GM18870 (cell line): ENCODE measurements at regions not wholly inside any gene's neighbourhood (a gene's known extent, or its start where the extent isn't known, plus 50 kb on each side); places are given as distances from the start of the nearest gene placed in this dataset.
"Not testable (repeated sequence)": the region's sequence is repeated elsewhere in the genome, so short reads cannot be mapped to it uniquely, and the experiment has no call there.

Experiments
- ATAC-seq: cut with Tn5 transposase; IDR thresholded peaks from one replicate; pipeline ENCODE4 v1.9.1; 2021; ENCODE audit warnings: moderate library complexity; ENCODE audit not compliant: unreplicated experiment

DNA sequence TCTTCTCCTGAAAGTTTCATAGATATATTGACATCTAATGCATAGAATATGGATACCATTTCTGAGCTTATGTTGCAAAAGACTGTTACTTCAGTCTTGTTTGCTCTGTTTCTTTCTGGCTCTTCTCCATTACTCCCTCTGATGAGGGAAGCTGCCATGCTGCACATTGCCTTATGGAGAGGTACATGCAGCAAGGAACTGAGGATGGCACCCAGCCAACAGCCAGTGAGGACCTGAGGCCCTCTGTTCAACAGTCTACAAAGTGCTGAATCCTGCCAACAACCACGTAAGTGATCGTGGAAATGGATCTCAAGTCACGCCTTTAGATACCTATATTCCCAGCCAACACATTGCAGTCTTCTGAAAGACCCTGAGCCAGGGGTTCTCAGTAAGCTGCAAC lies 66.6 kb upstream of the ADAMTS5 start:
- no peak for ATAC-seq

DNA sequence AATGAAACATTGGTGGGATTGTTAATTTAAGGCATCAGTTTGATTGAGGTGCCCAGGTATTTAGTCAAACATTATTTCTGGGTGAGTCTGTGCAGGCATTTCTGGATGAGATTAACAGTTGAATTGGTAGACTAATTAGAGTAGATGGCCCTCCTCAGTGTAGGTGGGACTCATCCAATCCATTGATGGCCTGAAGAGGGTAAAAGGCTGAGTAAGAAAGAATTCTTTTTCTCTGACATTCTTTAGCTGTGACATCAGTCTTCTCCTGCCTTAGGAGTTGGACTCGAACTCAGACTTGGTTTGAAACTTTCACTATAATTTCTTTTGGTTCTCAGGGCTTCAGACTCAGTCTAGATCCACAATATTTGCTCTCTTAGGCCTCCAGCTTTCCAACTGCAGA lies 59.6 kb upstream of the ADAMTS5 start:
- ATAC-seq: no peak

DNA sequence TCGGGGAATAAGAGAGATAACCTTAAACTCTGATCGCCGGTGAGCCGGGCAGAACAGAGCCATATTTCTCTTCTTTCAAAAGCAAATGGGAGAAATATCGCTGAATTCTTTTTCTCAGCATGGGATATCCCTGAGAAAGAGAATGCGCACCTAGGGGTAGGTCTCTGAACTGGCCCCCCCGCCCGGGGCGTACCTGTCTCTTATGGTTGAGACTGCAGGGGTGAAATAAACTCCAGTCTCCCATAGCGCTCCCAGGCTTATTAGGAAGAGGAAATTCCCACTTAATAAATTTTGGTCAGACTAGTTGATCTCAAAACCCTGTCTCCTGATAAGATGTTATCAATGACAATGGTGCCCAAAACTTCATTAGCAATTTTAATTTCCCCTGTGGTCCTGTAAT lies 58.8 kb upstream of the ADAMTS5 start:
- ATAC-seq: not testable (repeated sequence)

DNA sequence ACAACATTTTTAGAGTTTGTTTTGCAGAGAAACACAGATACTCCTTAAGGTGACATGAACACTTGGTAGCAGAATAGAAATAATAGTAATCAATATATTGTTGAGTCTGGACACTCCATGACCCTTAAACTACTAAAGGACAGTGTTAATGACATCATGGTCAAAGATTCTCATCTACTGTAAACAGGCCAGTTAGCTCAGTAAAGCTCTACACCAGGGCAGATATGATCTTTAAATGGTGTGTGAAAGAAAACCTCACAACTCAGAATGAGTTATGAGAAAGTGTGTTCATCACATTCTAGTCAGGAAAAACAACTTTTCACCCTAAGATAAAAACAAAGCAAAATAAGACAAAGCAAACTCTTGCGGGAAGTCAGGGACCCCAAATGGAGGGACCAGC lies 58.1 kb upstream of the ADAMTS5 start:
- ATAC-seq: no peak

DNA sequence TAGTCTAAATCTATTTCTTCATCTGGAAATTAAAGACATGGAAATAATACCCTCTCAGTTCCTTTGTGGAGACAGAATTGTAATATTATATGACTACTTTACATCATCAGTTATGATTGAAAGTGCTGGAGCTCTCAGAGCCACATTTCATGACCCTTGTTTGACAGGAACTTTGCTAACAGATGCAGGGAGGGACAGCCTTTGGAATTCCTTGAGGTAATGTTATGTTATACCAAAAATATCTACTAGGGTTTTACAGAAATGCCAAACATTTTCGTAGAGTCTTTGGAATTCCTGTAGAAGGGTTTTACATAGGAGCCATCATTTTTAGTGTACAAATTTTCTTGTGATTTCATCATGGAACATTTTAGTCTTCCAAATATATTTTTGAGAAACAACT lies 57.4 kb upstream of the ADAMTS5 start:
- no peak for ATAC-seq

DNA sequence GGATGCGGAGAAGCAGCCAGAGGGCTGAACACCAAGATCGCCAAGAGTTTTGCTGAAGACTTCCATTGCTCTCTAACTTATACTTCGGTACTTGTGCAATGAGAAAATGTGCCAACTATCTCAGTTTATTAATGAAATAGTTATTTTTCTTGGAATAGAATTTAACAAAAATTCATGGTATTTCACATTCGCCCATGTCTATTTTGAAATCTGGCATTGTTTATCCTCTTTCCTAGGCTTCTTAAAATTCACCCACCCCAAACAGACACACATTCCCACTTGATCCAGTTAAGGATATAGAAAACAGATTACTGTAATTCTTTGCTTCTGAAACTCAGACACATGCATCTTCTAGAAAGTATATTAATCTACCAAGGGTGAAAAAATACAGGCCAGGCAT lies 56.3 kb upstream of the ADAMTS5 start:
- no peak for ATAC-seq

DNA sequence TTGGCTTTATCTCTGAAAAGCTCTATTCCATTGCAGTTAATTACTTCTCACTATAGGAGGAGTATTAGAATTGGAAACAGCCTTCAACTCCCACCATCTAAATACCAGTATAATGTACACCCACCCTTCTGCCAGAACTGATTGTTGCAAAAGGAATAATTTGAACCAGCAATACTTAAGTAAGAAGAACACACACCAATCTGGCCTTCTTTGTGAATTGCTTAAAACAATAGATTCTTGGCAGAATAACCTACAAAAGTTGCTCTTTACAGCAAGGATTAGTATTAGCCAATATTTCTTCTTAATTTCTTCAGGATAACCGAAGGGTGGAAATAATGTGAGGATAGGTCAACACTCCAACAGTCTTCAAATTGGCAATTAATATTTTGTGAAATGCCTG lies 54.9 kb upstream of the ADAMTS5 start:
- no peak for ATAC-seq

DNA sequence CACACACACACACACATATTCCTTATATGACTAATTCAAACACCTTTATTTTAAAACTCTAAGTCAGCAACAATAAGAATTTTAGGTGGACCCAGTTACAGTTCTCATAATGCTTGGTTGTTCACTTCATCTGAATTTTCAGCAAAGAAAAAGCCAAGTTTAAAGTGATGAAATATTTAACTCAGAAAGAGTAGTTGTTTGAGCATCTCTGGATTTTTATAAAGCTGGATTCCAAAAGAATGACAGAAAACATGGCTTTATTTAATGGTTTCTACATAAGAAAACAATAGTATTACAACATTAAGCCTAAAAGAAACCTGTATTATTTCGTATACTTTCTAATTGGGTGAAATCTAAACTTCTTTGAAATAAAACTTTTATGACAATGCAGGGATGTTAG lies 54.2 kb upstream of the ADAMTS5 start:
- ATAC-seq: no peak

DNA sequence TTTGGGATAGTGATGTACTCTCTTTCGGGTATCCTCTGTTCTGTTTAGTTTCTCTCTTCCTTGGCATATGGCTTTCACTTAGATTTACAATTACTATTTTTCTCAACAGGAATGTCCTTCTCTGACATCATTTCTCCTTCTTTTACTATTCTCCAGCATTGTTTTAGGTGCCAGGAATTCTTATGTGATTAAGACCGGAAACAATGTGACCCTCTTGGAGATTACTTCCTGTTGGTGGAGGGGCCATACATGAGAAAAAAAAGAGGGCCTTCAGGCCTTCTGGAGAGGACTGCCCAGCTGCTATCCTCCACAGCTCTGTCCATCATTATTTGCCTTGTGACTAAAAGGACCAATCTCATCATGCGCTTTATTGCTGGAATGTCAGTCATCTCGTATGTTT lies 50.4 kb upstream of the ADAMTS5 start:
- no peak for ATAC-seq
